Body of pancreas (tissue), 4 donors: ENCODE measurements at regions not wholly inside any gene's neighbourhood (a gene's known extent, or its start where the extent isn't known, plus 50 kb on each side); places are given as distances from the start of the nearest gene placed in this dataset.

Experiments
- POLR2A ChIP-seq, 3 donors: fragments of 450-650 bp; IDR thresholded peaks; one replicate each; pipeline ENCODE4 v1.6.1; 2016; ENCODE audit warnings: antibody characterized with exemption in 3 of 3, mild to moderate bottlenecking in 2 of 3
- TF ChIP-seq, protein P1 (sequence below), 7 experiments: fragments of 450-650 bp in 4 of 7; fragments of 200-600 bp in 3 of 7; sonication (generic) in 3 of 7; IDR thresholded peaks; one replicate each; pipeline ENCODE4 v1.5.1; 2016 to 2019; ENCODE audit warnings: antibody characterized with exemption in 7 of 7

DNA sequence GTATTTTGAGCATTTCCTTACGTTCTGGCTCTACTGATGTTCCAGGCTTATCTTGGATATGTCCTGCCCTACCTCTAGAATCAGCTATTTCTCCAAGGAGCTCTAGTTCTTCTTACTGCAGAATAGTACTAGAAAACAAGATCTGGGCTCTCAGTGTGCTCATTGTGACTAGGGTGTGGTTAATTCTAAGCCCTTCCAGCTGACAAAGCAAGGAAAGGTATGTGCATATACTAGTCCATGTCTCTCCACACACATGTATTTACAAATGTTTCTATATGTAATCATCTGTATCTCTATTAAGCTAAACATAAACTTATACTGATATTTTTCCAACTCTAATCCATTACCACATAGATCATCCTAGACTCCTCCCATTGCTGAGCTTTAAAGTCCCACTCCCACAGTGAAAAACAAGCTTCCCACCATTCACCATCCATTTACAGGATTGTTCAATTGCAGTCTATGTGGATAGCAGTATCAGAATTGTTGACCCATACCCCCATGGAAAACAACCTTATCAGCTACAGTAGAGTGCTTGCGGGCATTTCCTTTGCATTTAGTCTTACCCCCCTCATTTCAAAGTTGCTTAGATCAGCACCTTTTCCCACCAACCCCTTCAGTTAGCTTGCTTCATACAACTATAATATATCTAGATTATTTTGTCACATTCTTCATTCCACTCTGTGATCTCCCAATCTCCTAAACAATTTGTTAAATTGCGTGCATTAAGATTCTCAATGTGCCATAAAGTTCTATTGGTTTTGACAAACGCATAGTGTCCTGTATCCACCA lies 194.5 kb downstream of the SOX9 start:
- TF ChIP-seq, protein P1, sequence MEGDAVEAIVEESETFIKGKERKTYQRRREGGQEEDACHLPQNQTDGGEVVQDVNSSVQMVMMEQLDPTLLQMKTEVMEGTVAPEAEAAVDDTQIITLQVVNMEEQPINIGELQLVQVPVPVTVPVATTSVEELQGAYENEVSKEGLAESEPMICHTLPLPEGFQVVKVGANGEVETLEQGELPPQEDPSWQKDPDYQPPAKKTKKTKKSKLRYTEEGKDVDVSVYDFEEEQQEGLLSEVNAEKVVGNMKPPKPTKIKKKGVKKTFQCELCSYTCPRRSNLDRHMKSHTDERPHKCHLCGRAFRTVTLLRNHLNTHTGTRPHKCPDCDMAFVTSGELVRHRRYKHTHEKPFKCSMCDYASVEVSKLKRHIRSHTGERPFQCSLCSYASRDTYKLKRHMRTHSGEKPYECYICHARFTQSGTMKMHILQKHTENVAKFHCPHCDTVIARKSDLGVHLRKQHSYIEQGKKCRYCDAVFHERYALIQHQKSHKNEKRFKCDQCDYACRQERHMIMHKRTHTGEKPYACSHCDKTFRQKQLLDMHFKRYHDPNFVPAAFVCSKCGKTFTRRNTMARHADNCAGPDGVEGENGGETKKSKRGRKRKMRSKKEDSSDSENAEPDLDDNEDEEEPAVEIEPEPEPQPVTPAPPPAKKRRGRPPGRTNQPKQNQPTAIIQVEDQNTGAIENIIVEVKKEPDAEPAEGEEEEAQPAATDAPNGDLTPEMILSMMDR (IDR thresholded peaks at IDR 0.05), result no peak
- no peak for TF ChIP-seq POLR2A (IDR thresholded peaks at IDR 0.05)
